Central memory CD8-positive, alpha-beta T cell (primary cell): ENCODE measurements at regions not wholly inside any gene's neighbourhood (a gene's known extent, or its start where the extent isn't known, plus 50 kb on each side); places are given as distances from the start of the nearest gene placed in this dataset.

Experiments used
- ATAC-seq: fragments of 150-1000 bp; cut with Tn5 transposase; replicated peaks from 2 replicates; pipeline ENCODE4 v1.10.0; 2022; ENCODE audit warnings: mild to moderate bottlenecking, moderate FRiP score, moderate number of reproducible peaks; ENCODE audit not compliant: poor library complexity, severe bottlenecking; ENCODE audit errors: extremely low read depth
- DNase-seq, 2 donors: peaks; one replicate each; pipeline ENCODE4 v3.0.0; 2021; ENCODE audit warnings: low spot score in 2 of 2
- H3K27ac Mint-ChIP-seq: one replicate; pipeline ENCODE4 v1.8.0; 2022; ENCODE audit warnings: low read depth, mild to moderate bottlenecking, moderate library complexity, mixed read lengths
- H3K27me3 Mint-ChIP-seq: one replicate; pipeline ENCODE4 v1.8.0; 2022; ENCODE audit warnings: mixed read lengths
- H3K36me3 Mint-ChIP-seq: one replicate; pipeline ENCODE4 v1.8.0; 2022; ENCODE audit warnings: mild to moderate bottlenecking, moderate library complexity, mixed read lengths; ENCODE audit not compliant: insufficient read depth
- H3K4me1 Mint-ChIP-seq: one replicate; pipeline ENCODE4 v1.8.0; 2022; ENCODE audit warnings: mixed read lengths
- H3K4me3 Mint-ChIP-seq: one replicate; pipeline ENCODE4 v1.8.0; 2022; ENCODE audit warnings: mild to moderate bottlenecking, moderate library complexity, mixed read lengths
- H3K9me3 Mint-ChIP-seq: one replicate; pipeline ENCODE4 v1.8.0; 2022; ENCODE audit warnings: mixed read lengths

DNA sequence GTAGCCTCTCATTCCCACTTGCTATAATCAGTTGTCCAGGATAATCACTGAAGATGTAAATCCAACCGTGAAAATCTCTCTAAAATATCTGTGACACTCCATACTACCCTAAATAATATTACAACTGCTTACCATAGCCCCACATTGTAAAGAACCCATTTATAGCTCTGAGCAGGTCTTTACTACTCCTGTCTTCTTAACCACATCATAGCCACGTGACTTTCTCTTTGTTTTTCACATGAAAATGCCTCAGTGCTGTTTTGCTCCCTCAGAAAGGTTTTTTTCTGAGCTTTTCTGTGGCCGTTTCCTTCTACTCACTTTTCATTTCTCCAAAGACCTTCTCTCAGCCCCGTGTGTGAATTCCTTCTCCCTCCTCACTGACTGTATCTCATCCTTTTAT lies 662.2 kb upstream of the ADARB2 start:
- H3K36me3 Mint-ChIP-seq = no peaks in the 10 kb centered on the region
- peaks cover 7% of the 10 kb centered on the region for H3K9me3 Mint-ChIP-seq
- ATAC-seq (no peak), DNase-seq (no peak)
- no peaks in the 10 kb centered on the region for H3K4me1 Mint-ChIP-seq
- H3K27me3 Mint-ChIP-seq = peaks cover 18% of the 10 kb centered on the region
- H3K4me3 Mint-ChIP-seq = no peak overlapping the region
- no peak overlapping the region for H3K27ac Mint-ChIP-seq

DNA sequence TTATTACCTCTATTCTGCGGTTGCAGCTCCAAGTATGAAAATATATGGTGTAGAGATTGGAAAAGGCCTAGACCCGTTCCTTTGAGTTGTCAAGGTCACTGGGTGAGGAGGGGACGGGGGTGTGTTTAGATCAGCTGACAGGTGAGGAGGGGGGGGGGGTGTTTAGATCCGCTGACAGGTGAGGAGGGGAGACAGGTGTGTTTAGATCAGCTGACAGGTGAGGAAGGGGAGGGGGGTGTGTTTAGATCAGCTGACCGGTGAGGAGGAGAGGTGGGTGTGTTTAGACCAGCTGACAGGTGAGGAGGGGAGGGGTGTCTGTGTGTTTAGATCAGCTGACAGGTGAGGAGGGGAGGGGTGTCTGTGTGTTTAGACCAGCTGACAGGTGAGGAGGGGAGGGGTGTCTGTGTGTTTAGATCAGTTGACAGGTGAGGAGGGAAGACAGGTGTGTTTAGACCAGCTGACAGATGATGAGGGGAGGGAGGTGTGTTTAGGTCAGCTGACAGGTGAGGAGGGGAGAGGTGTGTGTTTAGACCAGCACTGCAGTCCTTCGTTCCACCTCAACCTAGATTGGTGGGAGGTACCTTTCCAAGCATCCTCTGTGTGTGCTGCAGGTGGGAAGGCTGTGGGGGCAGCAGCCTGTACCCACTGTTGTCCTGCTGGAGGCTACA lies 655.0 kb upstream of the ADARB2 start:
- Mint-ChIP-seq H3K4me3 (no peak overlapping the region), H3K4me1 (no peaks in the 10 kb centered on the region), H3K36me3 (no peaks in the 10 kb centered on the region), H3K9me3 (no peaks in the 10 kb centered on the region), H3K27me3 (peaks cover 9% of the 10 kb centered on the region), H3K27ac (no peak overlapping the region)
- ATAC-seq (no peak), DNase-seq (no peak)

DNA sequence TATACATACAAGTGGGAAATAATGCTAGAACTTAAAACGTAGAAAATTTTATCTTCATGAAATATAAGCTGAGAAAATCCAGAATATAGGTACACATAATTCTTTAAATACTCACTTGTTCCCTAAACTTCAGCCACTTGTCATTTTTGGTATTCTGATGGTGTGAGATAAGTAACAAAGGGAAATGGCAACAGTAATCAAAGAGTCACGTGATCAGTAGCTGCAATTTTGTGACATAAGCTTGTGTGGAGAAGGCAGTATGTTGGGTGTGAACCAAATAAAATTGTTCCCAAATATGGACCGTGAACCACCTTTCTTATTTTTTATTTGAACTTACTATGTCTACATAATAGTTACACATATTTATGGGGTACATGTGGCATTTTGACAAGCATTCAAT lies 650.3 kb upstream of the ADARB2 start:
- H3K4me1 Mint-ChIP-seq = no peaks in the 10 kb centered on the region
- H3K9me3 Mint-ChIP-seq = peaks cover 10% of the 10 kb centered on the region
- no peak overlapping the region for H3K4me3 Mint-ChIP-seq
- no peaks in the 10 kb centered on the region for H3K36me3 Mint-ChIP-seq
- H3K27me3 Mint-ChIP-seq = peaks cover 9% of the 10 kb centered on the region
- no peak overlapping the region for H3K27ac Mint-ChIP-seq
- ATAC-seq = no peak
- no peak for DNase-seq

DNA sequence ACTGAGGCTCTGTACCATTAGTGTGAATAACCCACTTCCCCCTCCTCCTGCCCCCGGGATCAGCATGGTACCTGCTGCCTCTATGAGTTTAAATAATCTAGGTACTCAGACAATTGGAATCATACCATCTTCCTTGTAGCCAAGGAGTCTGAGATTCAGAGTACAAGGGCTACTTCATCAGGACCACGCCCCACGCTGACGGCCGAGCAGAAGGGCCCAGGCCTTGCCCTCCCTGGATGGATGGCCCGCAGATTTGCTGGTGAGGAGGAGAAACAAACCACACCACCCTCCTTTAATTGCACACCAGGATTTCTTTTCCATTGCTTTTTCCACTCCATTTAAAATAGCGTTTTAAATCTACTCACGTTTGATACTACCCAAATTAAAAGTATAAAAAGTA lies 649.9 kb upstream of the ADARB2 start:
- ATAC-seq (no peak), DNase-seq (no peak)
- Mint-ChIP-seq H3K9me3 (peaks cover 10% of the 10 kb centered on the region), H3K4me1 (no peaks in the 10 kb centered on the region), H3K36me3 (no peaks in the 10 kb centered on the region), H3K27me3 (peaks cover 9% of the 10 kb centered on the region), H3K27ac (no peak overlapping the region), H3K4me3 (no peak overlapping the region)

DNA sequence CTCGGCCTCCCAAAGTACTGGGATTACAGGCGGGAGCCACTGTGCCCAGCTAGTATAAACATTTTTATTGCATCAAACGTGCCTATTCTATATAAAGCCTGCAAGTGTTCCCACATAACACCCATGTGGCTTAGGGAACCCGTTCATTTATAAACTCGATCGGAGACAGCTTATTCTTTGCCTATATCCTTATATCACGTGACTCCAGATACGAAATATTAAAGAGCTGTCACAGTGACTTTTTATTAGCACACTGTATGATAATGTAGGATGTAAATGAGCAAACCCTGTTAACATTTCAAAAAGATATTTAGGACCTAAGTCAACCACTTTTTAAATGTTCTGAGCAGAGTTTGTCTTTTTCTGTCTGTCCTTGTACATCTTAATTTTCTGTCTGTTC lies 642.9 kb upstream of the ADARB2 start:
- no peaks in the 10 kb centered on the region for H3K4me1 Mint-ChIP-seq
- no peak for DNase-seq
- H3K27ac Mint-ChIP-seq = no peak overlapping the region
- no peak for ATAC-seq
- no peaks in the 10 kb centered on the region for H3K27me3 Mint-ChIP-seq
- H3K36me3 Mint-ChIP-seq = no peaks in the 10 kb centered on the region
- H3K4me3 Mint-ChIP-seq = no peak overlapping the region
- peaks cover 10% of the 10 kb centered on the region for H3K9me3 Mint-ChIP-seq

DNA sequence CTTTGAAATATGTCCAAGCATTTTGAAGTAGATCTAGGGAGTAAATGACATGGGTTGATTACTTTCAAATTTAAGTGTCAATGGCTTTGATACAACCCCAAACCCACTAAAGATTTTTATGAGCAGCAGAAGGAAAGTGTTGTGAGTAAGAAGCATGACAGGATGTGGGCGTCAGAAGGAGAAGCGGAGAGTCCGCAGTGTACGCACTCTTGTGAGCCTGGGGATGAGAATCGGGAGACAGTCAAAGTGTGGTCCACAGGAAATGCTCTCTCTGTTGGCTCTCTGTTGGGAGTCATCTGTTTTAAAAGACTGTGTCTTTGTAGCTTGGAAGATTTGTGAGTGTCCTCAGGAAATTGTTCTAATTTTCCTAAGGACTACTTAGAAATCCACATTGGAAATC lies 629.8 kb upstream of the ADARB2 start:
- Mint-ChIP-seq H3K4me3 (no peak overlapping the region), H3K27ac (no peak overlapping the region), H3K27me3 (peaks cover 8% of the 10 kb centered on the region), H3K9me3 (peaks cover 13% of the 10 kb centered on the region), H3K36me3 (no peaks in the 10 kb centered on the region), H3K4me1 (no peaks in the 10 kb centered on the region)
- ATAC-seq = no peak
- no peak for DNase-seq

DNA sequence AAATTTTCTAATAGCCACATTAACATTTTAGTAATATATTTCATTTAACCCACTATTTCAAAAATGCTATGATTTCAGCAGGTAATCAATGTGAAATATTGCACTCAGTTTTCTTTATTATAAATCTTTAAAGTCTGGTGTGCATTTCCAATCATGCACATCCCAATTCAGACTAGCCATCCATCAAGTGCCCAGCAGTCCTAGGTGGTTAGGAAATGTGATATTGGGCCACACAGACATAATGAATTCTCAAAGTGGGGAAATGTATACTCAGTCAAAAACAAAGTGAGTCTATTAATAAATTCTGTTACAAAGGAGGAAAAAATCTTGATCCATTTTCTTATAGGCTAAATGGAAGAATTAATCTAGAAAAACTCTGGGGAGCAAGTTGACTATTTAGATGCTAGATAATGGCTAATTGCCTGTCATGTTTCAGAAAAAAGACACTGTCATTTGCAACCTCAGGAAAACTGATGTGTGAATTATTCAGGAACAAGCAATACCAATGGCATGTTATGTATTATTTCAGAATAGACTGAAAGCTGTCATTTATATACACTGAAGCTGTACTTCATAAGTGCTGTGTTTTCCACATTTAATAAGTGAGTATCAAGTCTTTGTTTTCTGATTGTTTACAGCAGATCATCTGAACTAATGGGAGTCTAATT lies 629.1 kb upstream of the ADARB2 start:
- Mint-ChIP-seq H3K4me1 (no peaks in the 10 kb centered on the region), H3K27ac (no peak overlapping the region), H3K4me3 (no peak overlapping the region), H3K27me3 (peaks cover 8% of the 10 kb centered on the region), H3K9me3 (peaks cover 13% of the 10 kb centered on the region), H3K36me3 (no peaks in the 10 kb centered on the region)
- DNase-seq (no peak), ATAC-seq (no peak)

DNA sequence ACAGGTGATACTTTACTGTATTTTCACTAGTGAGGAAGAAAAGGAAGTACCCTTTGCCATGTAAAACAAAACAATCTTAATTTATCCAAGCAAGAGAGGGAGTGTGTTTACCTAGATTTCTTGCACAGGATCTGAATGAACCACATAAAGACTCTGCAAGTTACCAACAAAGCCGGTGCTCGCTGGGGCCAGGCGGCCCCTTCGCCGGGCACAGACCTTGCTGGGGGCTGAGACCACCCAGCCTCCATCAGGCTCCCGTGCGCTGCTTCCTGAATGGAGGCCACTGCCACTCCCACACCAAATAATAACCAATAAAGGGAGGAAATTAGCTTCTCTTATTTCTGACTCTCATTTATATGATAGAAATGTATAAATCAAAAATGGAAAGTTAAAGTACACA lies 625.0 kb upstream of the ADARB2 start:
- ATAC-seq = no peak
- peaks cover 5% of the 10 kb centered on the region for H3K9me3 Mint-ChIP-seq
- H3K27me3 Mint-ChIP-seq = peaks cover 8% of the 10 kb centered on the region
- H3K36me3 Mint-ChIP-seq = no peaks in the 10 kb centered on the region
- H3K27ac Mint-ChIP-seq = no peak overlapping the region
- no peaks in the 10 kb centered on the region for H3K4me1 Mint-ChIP-seq
- no peak overlapping the region for H3K4me3 Mint-ChIP-seq
- DNase-seq = no peak

DNA sequence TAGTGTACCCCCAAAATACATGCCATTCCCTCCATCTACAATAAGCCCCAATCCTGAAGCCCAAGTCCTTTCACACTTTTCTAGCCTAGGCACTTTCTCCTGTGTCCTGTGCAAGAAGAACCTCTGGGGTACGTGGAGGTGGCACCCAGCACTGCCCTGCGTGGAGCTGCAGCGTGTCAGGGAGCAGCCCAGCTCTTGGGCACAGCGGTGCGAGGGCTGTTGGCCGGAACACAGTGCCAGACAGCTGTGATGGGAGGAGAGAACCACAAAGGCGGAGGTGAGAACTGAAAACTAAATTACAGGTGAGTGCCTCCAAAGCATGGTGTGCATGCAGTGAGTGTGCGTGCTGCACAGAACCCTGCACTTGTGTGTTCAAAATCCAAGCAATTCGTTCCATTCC lies 621.3 kb upstream of the ADARB2 start:
- ATAC-seq (no peak), DNase-seq (no peak)
- Mint-ChIP-seq H3K4me3 (no peak overlapping the region), H3K27ac (no peak overlapping the region), H3K27me3 (no peaks in the 10 kb centered on the region), H3K4me1 (no peaks in the 10 kb centered on the region), H3K36me3 (no peaks in the 10 kb centered on the region), H3K9me3 (peaks cover 5% of the 10 kb centered on the region)

DNA sequence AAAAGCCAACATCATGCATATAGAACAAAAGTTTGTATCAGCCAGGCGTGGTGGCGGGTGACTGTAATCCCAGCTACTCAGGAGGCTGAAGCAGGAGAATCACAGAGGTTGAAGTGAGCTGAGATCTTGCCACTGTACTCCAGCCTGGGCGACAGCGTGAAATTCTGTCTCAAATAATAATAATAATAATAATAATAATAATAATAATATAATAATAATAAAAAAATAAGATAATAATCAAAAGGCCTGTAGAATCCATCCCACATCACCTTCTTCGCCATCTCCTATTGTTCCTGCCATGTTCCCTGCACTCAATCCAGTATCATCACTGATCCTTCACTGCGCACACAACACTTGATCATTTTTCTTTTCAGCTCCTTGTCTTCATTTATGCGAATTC lies 619.3 kb upstream of the ADARB2 start:
- H3K27ac Mint-ChIP-seq = no peak overlapping the region
- H3K27me3 Mint-ChIP-seq = no peaks in the 10 kb centered on the region
- no peaks in the 10 kb centered on the region for H3K4me1 Mint-ChIP-seq
- H3K4me3 Mint-ChIP-seq = no peak overlapping the region
- H3K36me3 Mint-ChIP-seq = no peaks in the 10 kb centered on the region
- ATAC-seq (no peak), DNase-seq (no peak)
- H3K9me3 Mint-ChIP-seq = peaks cover 10% of the 10 kb centered on the region

DNA sequence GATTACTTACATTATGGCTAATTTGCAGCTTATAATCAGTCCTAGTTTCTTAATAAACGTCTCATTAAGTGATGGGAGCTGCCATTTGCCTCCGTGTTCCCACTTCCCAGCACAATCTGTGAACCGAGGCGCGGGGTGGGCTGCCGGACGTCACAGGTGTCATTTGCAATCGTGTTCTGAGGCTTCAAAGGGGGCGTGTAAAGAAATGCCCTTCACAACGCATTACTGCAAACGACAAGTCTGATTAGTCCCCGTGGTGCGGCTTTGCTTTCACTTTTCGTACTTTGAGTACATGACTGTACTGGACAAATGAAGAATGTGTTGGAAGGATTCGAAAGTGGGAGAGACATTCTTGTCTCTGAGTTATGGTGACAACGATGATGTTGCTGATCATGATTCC lies 614.2 kb upstream of the ADARB2 start:
- H3K27me3 Mint-ChIP-seq = no peaks in the 10 kb centered on the region
- ATAC-seq = no peak
- no peak for DNase-seq

DNA sequence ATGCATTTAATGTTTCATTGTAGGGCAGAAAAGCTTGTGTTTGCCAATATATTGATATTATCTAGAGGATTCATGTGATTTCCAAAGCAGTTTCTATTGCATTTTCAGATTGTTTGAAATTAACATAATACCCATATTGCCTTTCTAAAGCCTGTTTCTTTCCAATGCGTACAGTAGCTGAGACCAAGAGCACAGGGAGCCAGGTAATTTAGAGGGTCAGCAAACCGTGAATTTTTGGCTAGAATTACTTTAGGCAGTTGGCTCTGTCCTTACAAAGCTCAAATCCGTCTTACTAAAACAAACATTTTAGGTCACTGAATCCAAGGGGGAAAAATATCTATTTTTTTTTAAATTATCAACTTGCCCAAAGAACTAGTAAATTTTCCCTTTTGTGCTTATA lies 604.9 kb upstream of the ADARB2 start:
- ATAC-seq (no peak), DNase-seq (no peak)
- Mint-ChIP-seq H3K4me1 (no peaks in the 10 kb centered on the region), H3K36me3 (no peaks in the 10 kb centered on the region), H3K27me3 (no peaks in the 10 kb centered on the region), H3K4me3 (no peak overlapping the region), H3K9me3 (no peaks in the 10 kb centered on the region), H3K27ac (no peak overlapping the region)

More for the DNA sequence above, 614.2 kb upstream of the ADARB2 start:
- no peaks in the 10 kb centered on the region for H3K36me3 Mint-ChIP-seq
- H3K9me3 Mint-ChIP-seq = peaks cover 6% of the 10 kb centered on the region
- H3K4me3 Mint-ChIP-seq = no peak overlapping the region
- H3K4me1 Mint-ChIP-seq = no peaks in the 10 kb centered on the region
- H3K27ac Mint-ChIP-seq = no peak overlapping the region

DNA sequence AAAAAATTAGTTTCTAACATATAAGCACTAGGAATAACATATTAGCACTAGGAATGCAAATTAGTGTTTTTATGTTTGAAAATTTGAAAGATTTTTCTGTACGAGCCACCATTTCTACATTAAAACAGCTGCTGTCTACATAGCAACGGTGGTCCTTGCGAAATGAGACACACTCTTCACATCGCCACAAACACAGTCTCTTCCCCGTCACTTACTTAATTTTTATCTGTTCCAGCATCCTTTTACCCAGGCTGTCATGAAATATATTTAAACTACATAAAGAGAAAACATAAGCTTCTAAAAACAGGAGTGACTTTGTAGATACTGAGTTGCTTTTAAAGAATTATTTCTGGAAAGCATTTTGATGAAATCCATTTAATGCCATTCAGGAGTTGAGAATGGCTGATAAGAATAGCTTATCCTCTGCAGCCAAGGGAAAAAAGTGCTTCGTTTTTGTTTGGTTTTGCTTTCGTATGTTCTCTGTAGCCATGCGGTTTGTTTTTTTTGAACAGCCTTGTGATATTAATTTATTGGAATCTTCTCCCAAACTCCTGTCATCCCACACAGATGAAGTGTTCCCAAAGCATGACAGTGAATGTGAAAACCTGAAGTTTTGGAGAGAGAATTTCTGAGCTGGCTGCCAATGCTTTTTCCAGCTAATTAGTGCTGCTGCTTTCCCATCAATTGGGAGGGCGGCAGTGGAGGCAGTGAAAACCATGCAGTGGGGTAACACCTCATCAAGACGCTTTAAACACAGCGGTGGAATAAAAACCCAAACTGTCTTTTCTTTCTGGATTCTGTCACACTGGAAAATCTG lies 603.7 kb upstream of the ADARB2 start:
- Mint-ChIP-seq H3K4me3 (no peak overlapping the region), H3K9me3 (no peaks in the 10 kb centered on the region), H3K4me1 (no peaks in the 10 kb centered on the region), H3K27ac (no peak overlapping the region), H3K36me3 (no peaks in the 10 kb centered on the region), H3K27me3 (no peaks in the 10 kb centered on the region)
- ATAC-seq (no peak), DNase-seq (no peak)
